HEK293T (cell line): ENCODE measurements at regions not wholly inside any gene's neighbourhood (a gene's known extent, or its start where the extent isn't known, plus 50 kb on each side); places are given as distances from the start of the nearest gene placed in this dataset.

Experiments used
- CTCF ChIA-PET: fragments of 350-600 bp; formaldehyde crosslinking; extraction: SDS; loops from one replicate; lab custom pipeline; 2021; ENCODE audit warnings: antibody characterized with exemption, inconsistent platforms; lab: Yijun Ruan, JAX
- POLR2A ChIA-PET: fragments of 350-600 bp; formaldehyde crosslinking; extraction: SDS; loops from one replicate; lab custom pipeline; 2020; ENCODE audit warnings: antibody characterized with exemption, inconsistent platforms; lab: Yijun Ruan, JAX
- DNase-seq: peaks from one replicate; pipeline ENCODE4 v3.0.0; 2012; ENCODE audit warnings: mixed read lengths; ENCODE audit errors: extremely low spot score
- ARNT ChIP-seq: fragments of 450-650 bp; IDR thresholded peaks from 2 replicates; pipeline ENCODE4 v1.6.1; 2017; ENCODE audit warnings: mild to moderate bottlenecking
- BHLHE40 ChIP-seq: fragments of 450-650 bp; IDR thresholded peaks from 2 replicates; pipeline ENCODE4 v1.6.1; 2016; ENCODE audit warnings: mild to moderate bottlenecking, moderate library complexity, borderline replicate concordance
- CTBP1 ChIP-seq: fragments of 450-650 bp; IDR thresholded peaks from 2 replicates; pipeline ENCODE4 v1.6.1; 2016; ENCODE audit warnings: borderline replicate concordance
- ELF4 ChIP-seq: fragments of 450-650 bp; IDR thresholded peaks from 2 replicates; pipeline ENCODE4 v1.6.1; 2017; ENCODE audit warnings: antibody characterized with exemption
- FOXA1 ChIP-seq: fragments of 450-650 bp; IDR thresholded peaks from 2 replicates; pipeline ENCODE4 v1.6.1; 2016; ENCODE audit warnings: mild to moderate bottlenecking
- FOXK2 ChIP-seq: fragments of 450-650 bp; IDR thresholded peaks from 2 replicates; pipeline ENCODE4 v1.6.1; 2016; ENCODE audit warnings: mild to moderate bottlenecking
- FOXM1 ChIP-seq: fragments of 450-650 bp; IDR thresholded peaks from 2 replicates; pipeline ENCODE4 v1.6.1; 2017; ENCODE audit warnings: mild to moderate bottlenecking, borderline replicate concordance
- HDGF ChIP-seq: fragments of 450-650 bp; IDR thresholded peaks from 2 replicates; pipeline ENCODE4 v1.6.1; 2017; ENCODE audit warnings: antibody characterized with exemption, borderline replicate concordance
- L3MBTL2 ChIP-seq: fragments of 450-650 bp; conservative IDR thresholded peaks from 2 replicates; pipeline ENCODE4 v1.6.1; 2016; ENCODE audit warnings: mild to moderate bottlenecking
- LEF1 ChIP-seq: fragments of 450-650 bp; IDR thresholded peaks from 2 replicates; pipeline ENCODE4 v1.6.1; 2017; ENCODE audit warnings: mild to moderate bottlenecking, borderline replicate concordance
- NFRKB ChIP-seq: fragments of 450-650 bp; IDR thresholded peaks from 2 replicates; pipeline ENCODE4 v1.6.1; 2016; ENCODE audit warnings: mild to moderate bottlenecking, moderate library complexity
- SP1 ChIP-seq: fragments of 450-650 bp; IDR thresholded peaks from 2 replicates; pipeline ENCODE4 v1.6.1; 2017
- SUZ12 ChIP-seq: fragments of 450-650 bp; IDR thresholded peaks from 2 replicates; pipeline ENCODE4 v1.6.1; 2016; ENCODE audit warnings: mild to moderate bottlenecking
- TARDBP ChIP-seq: fragments of 450-650 bp; IDR thresholded peaks from 2 replicates; pipeline ENCODE4 v1.6.1; 2016
- ZNF384 ChIP-seq: fragments of 450-650 bp; IDR thresholded peaks from 2 replicates; pipeline ENCODE4 v1.6.1; 2016
- TF ChIP-seq, protein P1 (sequence below): fragments of 450-650 bp; IDR thresholded peaks from 2 replicates; pipeline ENCODE4 v1.6.1; 2016

DNA sequence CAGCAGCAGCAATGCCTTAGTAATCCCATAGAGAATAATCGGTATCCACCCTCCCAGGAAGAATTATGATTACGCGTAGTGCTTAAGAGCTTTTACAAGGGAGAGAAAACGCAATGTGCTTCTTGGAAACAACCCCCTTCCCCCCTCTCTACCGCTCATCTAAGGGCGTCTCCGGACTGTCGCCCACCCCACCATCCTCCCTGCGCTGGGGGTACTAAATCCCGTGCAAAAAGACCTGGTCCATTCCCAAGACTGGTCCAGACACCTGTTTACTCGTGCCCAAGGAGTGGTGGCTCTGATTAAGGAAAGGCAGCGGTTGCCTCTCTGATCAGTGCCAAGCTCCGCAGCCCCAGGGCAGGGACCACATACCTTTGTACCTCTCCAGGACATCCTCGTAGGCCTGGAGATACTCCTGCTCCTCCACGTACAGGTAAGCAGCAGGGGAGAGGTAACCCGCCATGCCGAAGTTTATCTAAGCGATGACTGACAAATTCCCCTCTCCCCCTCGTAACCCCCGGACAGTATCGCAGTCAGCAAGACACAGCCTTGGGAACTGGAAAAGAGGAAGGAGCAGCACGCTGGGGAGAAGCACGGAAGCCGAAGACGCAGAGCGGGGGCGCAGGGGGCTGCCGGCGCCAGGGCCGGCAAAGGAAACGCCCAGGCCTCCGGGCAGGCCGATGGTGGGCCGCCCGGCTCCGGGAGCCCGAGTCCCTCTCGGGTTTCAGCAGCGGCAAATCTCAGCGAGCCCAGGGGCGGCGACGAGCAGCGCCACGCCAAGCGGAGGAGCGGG, 112.0 kb upstream of the BEND6 start:
- ChIA-PET CTCF (interaction anchor here (1.1 to 1.5 kb wide), 2 partner anchors 22 to 36 kb away, joined by 4 to 8 read pairs; no protein-coding TSS in a partner anchor), POLR2A (interaction anchor here (1.0 to 1.5 kb wide), 7 partner anchors 22 to 378 kb away, joined by 3 to 8 read pairs (median 3); no protein-coding TSS in a partner anchor)
- TF ChIP-seq ZNF384 (no peak), SUZ12 (no peak), FOXK2 (no peak), FOXA1 (no peak), BHLHE40 (no peak), CTBP1 (no peak; the same call in 1 of the 2 replicates), LEF1 (no peak), ARNT (no peak), NFRKB (no peak), SP1 (no peak), HDGF (no peak), FOXM1 (no peak), ELF4 (no peak), TARDBP (no peak), L3MBTL2 (no peak)
- TF ChIP-seq, protein P1, sequence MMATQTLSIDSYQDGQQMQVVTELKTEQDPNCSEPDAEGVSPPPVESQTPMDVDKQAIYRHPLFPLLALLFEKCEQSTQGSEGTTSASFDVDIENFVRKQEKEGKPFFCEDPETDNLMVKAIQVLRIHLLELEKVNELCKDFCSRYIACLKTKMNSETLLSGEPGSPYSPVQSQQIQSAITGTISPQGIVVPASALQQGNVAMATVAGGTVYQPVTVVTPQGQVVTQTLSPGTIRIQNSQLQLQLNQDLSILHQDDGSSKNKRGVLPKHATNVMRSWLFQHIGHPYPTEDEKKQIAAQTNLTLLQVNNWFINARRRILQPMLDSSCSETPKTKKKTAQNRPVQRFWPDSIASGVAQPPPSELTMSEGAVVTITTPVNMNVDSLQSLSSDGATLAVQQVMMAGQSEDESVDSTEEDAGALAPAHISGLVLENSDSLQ = no peak
- DNase-seq = peak; percentile 56

DNA sequence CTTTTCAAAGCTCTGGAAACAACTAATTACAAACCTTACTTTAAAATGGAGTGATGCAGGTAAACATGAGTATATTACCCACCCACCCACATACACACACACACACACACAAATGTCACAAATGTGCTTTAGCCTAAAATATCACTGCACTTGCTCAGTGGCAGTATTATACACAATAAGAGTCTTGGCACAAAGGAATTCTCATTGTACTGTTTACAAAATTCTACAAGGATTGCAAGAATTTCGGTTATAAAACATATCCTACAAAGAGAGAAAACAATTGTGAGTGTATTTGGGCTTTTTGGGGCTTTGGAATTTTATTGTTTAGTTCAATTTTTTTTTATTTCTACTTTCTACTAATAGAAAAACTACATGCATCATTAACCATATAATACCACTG, 113.2 kb upstream of the BEND6 start:
- ChIA-PET POLR2A (interaction anchor here (1.4 kb wide), 1 partner anchor 379 kb away, joined by 3 read pairs; no protein-coding TSS in a partner anchor), CTCF (no interaction called here)
- TF ChIP-seq L3MBTL2 (no peak), NFRKB (no peak), TARDBP (no peak), LEF1 (no peak), FOXA1 (no peak), CTBP1 (no peak), ZNF384 (no peak), ELF4 (no peak)
- TF ChIP-seq, protein P1 = no peak
- DNase-seq = no peak

DNA sequence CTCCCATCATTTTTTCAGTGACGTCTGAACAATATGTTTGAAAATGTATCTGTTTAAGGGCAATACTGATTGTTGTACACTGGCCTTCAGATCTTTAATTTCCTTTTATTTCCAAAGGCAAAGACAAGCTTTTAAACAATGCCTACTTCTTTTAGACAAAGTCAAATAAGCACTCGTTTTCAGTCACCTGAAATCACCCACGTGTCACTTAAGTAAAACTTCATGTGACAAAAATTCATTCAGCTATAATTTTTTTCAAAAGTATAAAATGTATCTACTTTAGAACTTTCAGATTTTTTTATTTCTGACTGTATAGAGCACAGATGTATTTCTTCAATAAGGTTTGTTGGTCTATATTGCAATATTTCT, 113.5 kb upstream of the BEND6 start:
- no peak for DNase-seq
- ChIA-PET CTCF (interaction anchor here (0.9 kb wide), 1 partner anchor 11 kb away, joined by 6 read pairs; no protein-coding TSS in a partner anchor), POLR2A (interaction anchor here (1.4 kb wide), 1 partner anchor 380 kb away, joined by 3 read pairs; no protein-coding TSS in a partner anchor)
- TF ChIP-seq ELF4 (no peak), L3MBTL2 (no peak), NFRKB (no peak), ZNF384 (no peak), BHLHE40 (no peak), FOXM1 (no peak), CTBP1 (no peak), ARNT (no peak), SUZ12 (no peak), HDGF (no peak), TARDBP (no peak), LEF1 (no peak), FOXA1 (no peak), FOXK2 (no peak)
- TF ChIP-seq, protein P1 = no peak

DNA sequence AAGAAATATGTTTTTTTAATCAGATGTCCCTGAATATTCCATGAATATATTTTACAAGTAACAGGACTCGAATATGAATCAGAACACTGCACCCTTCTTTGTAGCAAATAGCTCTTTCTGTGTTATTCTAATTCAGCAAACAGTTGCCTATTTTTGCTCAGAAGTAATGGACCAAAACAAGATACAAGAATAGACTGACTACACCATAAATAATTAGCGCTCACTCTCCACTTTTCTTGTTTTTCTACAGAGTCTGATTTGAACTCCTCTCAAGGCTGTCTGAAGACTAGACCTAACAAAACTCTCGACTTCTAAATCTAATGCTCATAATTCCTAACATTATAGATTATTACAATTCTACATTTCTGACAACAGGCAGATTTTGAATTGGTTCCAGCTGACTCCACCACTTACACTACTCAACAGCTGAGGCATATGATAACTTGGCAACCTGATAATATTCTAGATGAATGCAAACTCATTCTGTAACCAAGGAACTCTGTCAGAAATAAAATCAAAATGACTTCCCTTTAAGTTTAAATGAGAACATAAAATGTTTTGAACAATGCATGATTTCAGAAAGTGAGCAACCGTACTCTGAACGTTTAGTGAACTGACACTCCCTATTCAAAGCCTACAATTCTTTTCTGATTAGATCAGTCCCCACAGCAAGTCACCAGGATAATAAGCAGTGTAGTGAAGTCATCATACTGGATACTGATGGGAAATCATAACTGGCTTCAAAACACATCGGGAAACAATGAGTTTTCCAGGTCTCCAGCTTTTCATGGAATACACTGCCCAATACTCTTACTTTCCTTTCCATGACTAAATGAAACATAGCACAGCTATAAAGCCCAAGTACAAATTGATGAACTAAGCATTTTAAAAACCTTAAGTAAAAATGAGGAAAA, 114.2 kb upstream of the BEND6 start:
- CTCF ChIA-PET = interaction anchor here (0.5 to 0.9 kb wide), 4 partner anchors 11 to 97 kb away, joined by 3 to 6 read pairs (median 4); no protein-coding TSS in a partner anchor
- no peak for DNase-seq
- POLR2A ChIA-PET = no interaction called here
- TF ChIP-seq SUZ12 = no peak
- no peak for TF ChIP-seq BHLHE40
- no peak for TF ChIP-seq ELF4
- no peak for TF ChIP-seq CTBP1
- TF ChIP-seq NFRKB = no peak
- TF ChIP-seq LEF1 = no peak
- TF ChIP-seq SP1 = no peak
- no peak for TF ChIP-seq FOXK2
- TF ChIP-seq ARNT = no peak
- no peak for TF ChIP-seq FOXM1

DNA sequence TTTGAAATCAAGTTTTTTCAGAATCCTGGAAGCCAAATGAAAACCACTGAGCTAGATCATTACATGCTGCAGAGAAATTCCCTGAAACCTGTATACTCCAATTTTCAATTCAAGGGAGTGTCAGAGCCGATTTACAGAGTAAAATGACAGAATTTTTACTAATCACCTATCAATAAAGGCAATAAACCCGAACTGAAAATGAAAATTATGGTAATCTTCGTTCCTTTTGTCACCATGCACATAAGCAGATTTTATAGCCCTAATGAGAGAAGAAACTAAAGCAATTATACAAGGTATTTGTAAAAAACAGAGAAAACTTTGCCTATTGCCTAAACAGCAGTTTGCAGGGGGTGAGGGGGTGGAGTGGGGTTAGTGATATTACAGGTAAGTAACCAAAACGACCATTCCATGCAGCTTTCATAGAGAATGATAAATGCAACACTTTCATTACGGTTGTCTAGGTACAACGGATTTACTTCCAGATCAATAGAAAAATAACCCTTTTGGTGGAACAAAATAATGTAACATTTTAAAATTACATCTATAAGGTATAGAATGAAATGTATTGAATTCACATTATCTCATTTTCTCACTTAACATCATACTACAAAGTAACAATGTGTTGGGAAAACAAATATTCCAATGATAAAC, 115.2 kb upstream of the BEND6 start:
- ChIA-PET CTCF (interaction anchor here (0.5 to 0.9 kb wide), 3 partner anchors 74 to 96 kb away, joined by 3 to 4 read pairs (median 3); no protein-coding TSS in a partner anchor), POLR2A (no interaction called here)
- DNase-seq = no peak
- TF ChIP-seq FOXA1 = no peak
- TF ChIP-seq ELF4 = no peak
- TF ChIP-seq, protein P1 = no peak
- TF ChIP-seq HDGF = no peak
- TF ChIP-seq SUZ12 = no peak
- no peak for TF ChIP-seq BHLHE40
- no peak for TF ChIP-seq FOXM1
- no peak for TF ChIP-seq ZNF384
- no peak for TF ChIP-seq CTBP1
- TF ChIP-seq ARNT = no peak
- TF ChIP-seq TARDBP = no peak
- TF ChIP-seq L3MBTL2 = no peak
- TF ChIP-seq LEF1 = no peak
- no peak for TF ChIP-seq NFRKB
- no peak for TF ChIP-seq SP1
- TF ChIP-seq FOXK2 = no peak
